NCI-H187 (cell line): ENCODE measurements at regions not wholly inside any gene's neighbourhood (a gene's known extent, or its start where the extent isn't known, plus 50 kb on each side); places are given as distances from the start of the nearest gene placed in this dataset.
"Not testable (repeated sequence)": the region's sequence is repeated elsewhere in the genome, so short reads cannot be mapped to it uniquely, and the experiment has no call there.

Source experiments
- DNase-seq, 2 experiments: peaks; one replicate each; lab custom pipeline; 2025; lab: John Stamatoyannopoulos, UW

DNA sequence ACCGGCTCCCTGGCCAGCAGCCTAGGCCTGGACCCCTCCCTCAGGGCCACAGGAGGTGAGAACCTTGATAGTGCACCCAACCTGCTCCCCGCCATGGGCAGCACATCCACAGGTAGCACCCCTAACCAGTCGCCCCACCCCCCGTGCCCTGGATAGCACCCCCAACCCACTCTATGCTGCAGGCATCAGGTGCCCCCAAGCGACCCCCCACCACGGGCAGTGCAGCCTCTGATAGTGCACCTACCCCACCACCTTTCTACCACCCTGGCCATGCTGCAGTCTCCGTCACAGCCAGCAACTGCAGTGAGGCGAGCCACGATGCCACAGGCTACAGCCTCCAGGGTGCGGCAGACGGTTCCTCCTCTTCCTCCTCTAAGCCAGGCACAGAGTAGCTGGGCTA is 55.6 kb downstream of the SOWAHC start:
- DNase-seq, result no peak

DNA sequence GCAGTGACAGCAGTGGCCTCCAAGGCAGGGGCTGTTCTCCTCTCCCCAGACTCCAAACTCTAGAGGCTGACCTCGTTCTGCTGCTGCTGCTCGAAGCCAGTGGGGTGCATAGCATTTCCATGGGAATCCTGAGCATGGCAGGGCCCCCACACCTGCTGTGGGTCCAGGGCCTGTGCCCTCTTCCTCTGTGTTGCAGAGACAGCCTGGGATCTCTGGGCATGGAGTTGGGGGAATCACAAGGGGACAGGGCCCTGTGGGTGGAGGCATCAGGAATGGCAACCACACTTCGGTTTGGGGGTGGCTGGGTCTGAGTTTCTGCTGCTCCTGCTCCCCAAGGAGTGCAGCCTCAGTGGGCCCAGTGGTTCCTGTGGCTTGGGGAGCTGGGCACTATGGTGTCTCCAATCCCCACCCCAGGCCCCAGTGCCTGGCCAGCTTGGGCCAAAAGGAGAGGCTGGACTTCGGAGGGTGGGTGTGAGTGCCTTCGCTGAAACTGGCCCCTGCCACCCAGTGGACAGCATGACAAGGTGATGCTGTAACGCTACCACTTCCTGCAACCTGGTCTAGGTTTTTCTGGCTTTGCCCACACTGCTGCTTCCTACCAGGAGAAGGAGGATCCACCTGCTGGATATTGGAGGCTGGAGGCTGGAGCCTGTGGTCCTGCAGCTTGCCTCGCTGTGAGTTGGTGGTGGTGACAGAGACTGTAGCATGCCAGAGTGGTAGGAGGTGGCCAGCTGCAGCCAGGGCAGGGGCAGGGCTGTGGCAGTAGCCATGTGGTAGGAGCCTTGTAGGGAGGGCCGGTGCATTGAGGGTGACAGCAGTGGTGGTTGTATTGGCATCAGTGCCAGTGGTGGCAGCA is 56.6 kb downstream of the SOWAHC start:
- no peak for DNase-seq

GRCh38 chr2:109674894-109675534 is 60.9 kb downstream of the SOWAHC start:
- DNase-seq, result no peak

DNA sequence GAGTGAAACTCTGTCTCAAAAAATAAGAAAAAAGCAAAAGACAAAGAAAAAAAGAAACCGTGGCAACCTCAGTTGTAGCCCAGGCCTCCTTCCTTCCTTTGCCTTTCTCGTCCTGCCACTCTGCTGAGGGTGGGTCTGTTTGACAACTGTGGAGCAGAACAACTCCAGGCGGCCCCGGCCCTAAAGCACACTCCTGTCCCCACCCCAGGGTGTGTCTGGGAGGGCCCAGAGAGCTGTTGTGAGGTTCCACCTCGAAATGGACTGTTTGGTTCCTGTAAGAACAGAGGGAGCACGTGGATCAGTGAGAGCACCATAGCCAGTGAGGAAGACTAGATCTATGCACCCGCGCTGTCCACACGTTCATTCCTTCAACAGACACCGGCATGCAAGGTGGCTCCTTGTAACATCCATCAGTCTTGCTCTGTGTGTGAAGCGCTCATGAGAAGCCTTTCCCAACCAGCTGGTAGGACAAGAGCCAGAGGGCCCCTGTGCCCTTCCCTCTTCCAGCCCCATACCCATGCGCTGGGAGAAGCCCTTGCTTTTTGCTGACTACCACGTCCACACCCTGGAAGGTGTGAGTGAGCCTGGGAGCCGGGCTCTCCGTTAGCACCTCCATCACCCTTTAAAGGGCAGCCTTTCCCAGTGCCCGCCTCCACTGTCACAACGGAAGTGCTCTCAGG is 61.6 kb downstream of the SOWAHC start:
- DNase-seq, result no peak

GRCh38 chr2:109676346-109676902 is 62.3 kb downstream of the SOWAHC start:
- no peak for DNase-seq

GRCh38 chr2:109677121-109677731 is 63.1 kb downstream of the SOWAHC start:
- DNase-seq, result peak in 1 of 2 experiments; percentile 16

GRCh38 chr2:109677835-109678580 is 63.8 kb downstream of the SOWAHC start:
- DNase-seq, result no peak

DNA sequence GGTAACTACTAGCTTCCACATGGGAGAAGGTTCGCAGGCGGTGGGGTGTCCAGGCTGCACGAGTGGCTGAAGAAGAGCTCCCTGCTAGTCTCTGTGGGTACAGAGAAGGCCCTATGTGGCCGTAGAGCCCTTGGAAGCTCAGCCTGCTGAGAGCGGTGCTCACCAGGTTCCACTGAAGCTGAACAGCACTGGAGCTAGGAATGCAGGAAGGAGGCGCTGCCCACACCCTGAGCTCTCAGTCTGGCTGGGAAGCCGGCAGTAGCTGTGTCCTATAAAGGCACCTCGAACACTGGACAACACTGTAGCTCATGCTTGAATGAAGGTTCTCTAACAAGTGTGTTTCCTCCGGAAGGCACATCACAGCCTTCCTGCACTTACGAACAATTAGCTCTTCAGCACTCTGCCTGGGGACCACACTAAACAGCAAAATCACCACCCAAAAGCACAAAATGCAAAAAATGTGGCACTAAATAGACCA is 64.6 kb downstream of the SOWAHC start:
- not testable (repeated sequence) for DNase-seq

DNA sequence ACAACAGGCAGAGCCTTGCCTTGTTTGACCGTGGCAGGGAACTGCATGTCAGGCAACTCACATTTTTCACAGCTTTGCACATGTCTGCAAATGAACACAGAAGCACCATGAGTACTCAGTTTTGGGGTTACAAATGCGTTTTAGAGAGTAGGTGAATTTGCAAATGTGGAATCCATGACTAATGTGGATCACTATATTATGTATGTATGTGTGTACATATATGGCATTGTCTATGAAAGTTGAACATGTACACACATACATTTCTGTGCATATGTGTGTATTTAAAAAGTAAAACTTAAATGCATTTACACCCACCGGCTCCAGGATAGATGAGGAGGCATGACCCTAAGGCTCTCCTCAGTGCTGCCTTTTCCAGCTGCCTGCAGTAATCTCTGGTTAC is 65.1 kb downstream of the SOWAHC start:
- DNase-seq, result no peak

DNA sequence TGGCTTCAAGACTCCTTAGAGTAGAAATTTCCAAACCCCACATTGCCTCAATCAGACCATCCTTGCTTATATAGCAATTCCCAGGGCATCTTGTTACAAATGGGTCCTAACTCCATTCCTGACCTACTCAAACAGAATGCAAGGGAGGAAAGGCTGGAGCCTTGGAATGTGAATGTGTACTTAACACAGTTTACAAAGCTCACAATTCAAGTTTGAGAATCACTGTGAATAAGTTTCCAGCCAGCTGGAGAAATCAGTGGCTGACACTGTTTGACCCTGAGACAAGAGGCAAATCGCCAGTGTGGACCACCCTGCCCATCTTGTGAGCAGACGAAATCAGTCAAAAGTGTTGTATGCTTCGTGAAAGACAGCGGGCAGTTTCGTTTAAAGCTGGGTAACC is 65.5 kb downstream of the SOWAHC start:
- DNase-seq, result no peak

DNA sequence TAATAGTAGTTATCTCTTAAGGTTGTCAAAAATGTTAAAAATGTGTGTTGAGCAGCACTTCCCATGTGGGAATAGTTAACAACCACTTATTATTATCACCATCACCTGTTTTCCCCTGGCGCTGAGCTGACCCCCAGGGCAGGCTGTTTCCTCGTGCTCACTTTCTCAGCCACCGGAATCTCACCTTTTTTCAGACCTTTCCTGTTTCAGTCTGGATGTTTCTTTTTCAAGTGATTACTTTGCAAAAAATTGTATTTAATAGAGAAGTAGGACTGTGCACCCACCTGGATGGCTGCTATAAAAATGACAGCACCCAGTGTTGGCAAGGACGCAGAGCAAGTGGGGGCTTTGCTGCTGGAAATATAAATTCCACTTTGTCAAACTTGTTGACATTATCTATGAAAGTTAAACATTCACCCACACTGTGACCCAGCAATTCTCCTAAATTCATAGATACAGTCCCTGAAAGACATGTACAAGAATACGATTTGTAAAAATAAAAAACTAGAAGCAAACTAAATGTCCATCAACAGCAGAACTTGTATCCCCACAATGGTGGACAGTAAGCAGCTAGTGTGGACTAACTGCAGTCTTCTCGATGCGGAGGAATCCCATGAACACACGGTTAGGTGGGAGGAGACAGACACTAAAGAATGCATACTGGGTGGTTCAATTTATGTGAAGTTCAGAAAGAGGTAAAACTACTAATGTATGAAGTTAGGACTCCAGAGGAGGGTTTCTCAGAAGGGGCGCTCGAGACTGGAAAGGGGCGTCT is 66.5 kb downstream of the SOWAHC start:
- DNase-seq, result no peak

GRCh38 chr2:109681633-109682380 is 67.6 kb downstream of the SOWAHC start:
- no peak for DNase-seq

GRCh38 chr2:109683452-109683851 is 69.3 kb downstream of the SOWAHC start:
- DNase-seq, result no peak

- no peak for DNase-seq
Observed at GRCh38 chr2:109685453-109685852, 71.3 kb downstream of the SOWAHC start.

DNA sequence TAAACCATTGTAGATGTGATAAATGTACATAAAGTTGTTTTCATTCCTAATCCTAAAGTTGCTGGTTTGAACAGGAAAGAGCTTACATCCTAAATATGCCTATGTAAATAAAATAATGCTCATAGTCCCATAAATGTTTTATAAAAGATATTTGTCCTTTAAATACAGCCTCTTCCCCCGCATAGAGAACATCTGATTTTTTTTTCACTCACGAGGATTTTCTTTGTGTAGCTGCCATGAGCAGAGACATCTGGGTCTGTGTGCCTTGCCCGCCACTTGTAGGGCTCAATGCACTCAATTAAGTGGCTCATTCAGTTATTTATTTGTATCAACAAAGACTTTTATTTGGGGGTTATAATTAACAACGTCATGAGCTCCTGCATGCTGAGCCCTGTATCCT is 72.8 kb downstream of the SOWAHC start:
- no peak for DNase-seq

- no peak for DNase-seq
Observed at GRCh38 chr2:109689182-109689930, 75.2 kb downstream of the SOWAHC start.

- DNase-seq, result no peak
Observed at GRCh38 chr2:109689973-109690372, 75.8 kb downstream of the SOWAHC start.

DNA sequence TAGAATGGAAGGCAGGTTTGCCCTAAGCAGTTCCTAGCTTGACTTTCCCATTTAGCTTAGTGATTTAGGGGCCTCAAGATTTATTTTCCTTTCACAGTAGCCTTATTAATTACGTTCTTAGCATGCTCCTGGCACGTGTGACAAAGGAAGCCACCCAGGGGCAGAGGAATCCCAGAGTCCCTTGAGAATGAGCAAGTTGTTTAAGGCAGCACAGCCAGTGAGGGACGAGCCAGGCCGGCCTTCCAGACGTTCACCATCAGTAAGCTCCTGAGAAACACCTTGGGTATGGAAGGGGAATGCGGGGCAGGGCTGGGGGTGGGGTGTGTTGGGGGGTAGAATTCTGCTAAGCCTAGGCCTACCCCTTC is 76.3 kb downstream of the SOWAHC start:
- no peak for DNase-seq
